ENCODE measurements at regions not wholly inside any gene's neighbourhood (a gene's known extent, or its start where the extent isn't known, plus 50 kb on each side); places are given as distances from the start of the nearest gene placed in this dataset.

DNA sequence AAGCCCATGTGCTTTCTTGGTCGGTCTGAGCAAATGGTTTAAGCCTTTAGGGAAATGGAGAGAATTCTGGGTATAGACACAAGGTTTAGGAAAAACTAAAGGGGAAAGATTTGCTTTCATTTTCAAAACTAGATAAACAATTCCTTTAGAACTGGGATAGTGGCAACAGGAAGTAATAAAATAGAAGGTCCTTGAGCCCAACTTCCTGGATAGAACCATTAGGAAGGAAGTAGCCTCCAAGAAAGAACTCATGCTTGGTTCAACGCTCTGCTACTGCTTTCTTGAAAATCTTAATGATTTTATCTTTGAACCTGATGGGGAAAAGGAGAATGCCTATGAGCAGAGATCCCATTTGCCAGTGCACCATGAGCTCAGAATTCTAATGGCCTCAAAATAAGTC lies 147.0 kb upstream of the THRB start:
- DNase-seq (ENCODE audit: low read depth in 2 of 2), result no peak

- DNase-seq (ENCODE audit: low read depth in 2 of 2), result no peak
These were observed 150.4 kb upstream of the THRB start for GRCh38 chr3:24645047-24645446.

- no peak for DNase-seq (ENCODE audit: low read depth in 2 of 2)
These were observed 152.1 kb upstream of the THRB start for GRCh38 chr3:24646790-24647189.

DNA sequence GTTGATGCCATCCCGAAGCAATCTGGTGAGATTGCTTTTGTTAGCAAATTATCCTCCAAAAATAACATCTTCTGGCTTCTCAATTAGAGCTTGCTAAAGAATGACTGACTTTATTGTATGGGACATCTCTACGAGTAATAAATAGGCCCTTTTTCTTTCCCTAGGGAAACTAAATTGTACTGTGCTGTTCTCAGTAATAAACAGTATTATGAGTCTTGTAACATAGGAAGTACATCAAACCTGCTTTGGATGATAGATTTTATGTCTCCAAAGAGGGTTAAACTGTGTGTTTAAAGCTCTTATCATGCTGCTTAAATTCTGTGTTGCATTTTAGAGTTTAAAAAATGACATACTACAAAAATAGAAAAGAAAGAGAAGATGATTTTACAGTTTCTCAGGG lies 153.4 kb upstream of the THRB start:
- DNase-seq (ENCODE audit: low read depth in 2 of 2), result no peak

DNA sequence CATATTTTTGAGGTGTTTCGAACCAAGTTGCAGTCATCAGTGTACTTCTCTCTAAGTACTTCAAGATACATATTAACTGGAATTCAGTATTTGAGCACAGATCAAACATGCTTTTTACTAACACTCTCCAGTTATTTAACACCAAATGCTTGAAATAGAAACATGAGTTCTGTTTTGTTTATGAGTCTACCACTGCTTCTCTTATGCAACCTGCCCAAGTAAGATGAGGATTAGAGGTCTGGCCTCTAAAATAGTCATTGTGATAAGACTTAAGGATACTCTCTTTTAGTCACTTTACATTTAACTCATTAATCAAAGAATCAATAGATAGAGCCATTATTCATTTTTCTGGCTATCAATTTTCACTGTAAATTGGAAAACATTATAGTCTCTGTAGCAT lies 156.2 kb upstream of the THRB start:
- no peak for DNase-seq (ENCODE audit: low read depth in 2 of 2)

- no peak for DNase-seq (ENCODE audit: low read depth in 2 of 2)
These were observed 163.3 kb upstream of the THRB start for GRCh38 chr3:24657870-24658510.

DNA sequence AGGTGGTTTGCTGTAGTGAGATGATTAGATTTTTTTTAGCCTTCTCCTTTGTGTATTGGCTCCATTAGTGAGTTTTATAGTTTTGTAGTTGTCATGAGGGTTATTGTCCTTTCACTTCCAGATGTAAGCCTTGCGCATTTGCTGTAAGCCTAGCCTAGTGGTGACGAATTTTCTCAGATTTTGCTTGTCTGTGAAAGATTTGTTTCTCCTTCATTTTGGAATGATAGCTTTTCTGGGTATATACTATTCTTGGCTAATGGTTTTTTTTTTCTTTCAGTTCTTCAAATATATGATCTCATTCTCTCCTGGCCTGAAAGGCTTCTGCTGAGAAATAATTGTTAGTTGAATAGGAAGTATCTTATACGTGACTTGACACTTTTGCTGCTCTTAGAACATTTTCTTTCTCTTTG lies 166.5 kb upstream of the THRB start:
- no peak for DNase-seq (ENCODE audit: low read depth in 2 of 2)

DNA sequence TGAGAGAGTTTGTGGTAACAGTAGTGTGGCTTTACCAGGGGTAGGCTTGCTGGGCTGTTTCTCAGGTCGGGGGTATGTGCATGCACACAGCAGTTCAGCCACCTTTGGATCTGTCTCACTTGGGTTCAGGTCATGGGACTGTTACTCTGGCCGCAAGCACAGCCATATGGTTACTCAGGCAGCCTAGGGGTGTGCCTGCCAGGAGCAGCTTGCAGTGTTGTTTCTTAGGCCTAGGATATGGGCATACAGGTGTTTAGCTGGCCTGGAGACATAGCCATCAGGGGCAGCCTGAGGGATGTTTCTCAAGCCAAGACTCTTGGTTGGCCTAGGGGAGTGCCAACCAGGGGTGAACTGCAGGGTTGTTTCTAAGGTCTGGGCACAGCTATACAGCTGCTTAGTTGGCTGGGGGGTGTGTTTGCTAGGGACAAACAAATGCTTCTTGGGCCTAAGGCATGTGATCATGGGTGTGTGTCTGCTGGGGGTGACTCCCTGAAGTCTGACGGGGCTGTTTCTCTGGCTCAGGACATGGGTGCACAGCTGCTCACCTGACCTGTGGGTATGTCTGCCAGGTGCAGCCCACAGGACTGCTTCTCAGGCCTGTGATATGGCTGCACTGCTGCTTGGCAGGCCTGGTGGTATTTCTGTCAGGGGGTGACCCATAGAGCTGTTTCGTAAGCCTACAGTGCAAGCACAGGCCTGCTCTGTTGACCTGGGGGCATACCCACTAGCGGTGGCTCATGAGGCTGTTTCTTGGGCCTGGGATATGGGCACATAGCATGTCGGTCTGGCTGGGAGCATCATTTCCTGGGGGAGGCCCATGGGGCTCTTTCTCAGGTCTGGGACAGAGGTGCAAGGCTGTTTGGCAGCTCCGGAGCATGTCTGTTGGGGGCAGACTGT lies 168.0 kb upstream of the THRB start:
- DNase-seq (ENCODE audit: low read depth in 2 of 2), result no peak

GRCh38 chr3:24663406-24663805 lies 168.8 kb upstream of the THRB start:
- no peak for DNase-seq (ENCODE audit: low read depth in 2 of 2)

DNA sequence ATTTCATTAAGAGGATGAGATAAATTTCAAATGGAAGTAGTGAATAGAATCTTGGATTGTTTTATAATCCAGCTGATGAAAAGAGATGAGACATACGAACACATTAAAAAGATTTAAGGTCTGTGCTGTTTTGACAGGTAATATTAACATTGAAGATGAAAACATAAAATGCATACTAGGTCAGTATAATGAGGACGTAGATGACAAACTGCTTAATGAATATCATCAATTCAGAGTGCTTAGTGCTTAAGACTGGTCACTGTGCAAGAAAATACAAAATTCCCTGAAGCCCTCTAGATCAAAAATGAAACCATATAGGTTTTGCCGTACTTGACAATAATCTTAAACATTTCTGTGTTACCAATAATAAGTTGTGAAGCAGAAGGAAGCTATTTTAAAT lies 173.4 kb upstream of the THRB start:
- no peak for DNase-seq (ENCODE audit: low read depth in 2 of 2)

DNA sequence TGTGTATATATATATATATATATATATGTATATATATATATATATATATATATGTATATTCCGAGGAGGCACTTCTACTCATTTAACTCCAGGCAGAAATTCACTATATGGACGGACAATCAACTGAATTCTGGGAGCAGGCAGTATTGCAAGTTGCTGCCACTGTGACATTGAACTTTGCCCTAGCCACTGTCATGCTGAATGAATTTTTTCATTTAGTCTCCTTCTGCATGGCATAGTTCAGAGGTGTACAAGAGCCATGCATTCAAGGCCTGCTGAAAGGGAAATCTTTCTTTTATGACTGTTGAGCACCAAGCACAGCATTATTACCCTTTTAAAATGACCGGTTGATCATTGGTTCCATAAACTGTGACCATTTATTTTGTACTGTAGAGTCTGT lies 176.2 kb upstream of the THRB start:
- DNase-seq (ENCODE audit: low read depth in 2 of 2), result no peak

- no peak for DNase-seq (ENCODE audit: low read depth in 2 of 2)
These were observed 178.9 kb upstream of the THRB start for GRCh38 chr3:24673596-24673995.

- DNase-seq (ENCODE audit: low read depth in 2 of 2), result no peak
These were observed 179.6 kb upstream of the THRB start for GRCh38 chr3:24674261-24674660.

GRCh38 chr3:24678021-24678420 lies 183.4 kb upstream of the THRB start:
- DNase-seq (ENCODE audit: low read depth in 2 of 2), result no peak

DNA sequence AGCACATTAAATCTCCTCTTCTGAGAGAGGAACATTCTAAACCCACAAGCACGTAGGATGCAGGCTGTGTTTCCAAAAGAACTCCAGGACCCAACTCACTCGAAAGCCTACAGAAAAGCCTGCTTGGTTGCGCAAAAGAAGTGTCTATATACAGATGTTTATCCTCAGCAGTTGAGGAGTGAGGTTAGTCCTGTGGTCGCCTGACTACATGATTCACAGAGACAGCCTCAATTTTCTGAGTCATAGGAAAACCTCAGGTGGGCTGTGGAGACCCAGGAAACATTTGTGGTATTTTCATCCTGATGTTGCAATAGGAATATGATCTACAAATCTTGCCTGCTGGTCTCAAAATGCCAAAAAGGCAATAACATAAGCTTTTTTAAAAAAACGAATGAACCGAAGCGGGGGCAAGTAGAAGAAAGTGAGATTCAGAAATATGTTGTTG lies 183.8 kb upstream of the THRB start:
- no peak for DNase-seq (ENCODE audit: low read depth in 2 of 2)

DNA sequence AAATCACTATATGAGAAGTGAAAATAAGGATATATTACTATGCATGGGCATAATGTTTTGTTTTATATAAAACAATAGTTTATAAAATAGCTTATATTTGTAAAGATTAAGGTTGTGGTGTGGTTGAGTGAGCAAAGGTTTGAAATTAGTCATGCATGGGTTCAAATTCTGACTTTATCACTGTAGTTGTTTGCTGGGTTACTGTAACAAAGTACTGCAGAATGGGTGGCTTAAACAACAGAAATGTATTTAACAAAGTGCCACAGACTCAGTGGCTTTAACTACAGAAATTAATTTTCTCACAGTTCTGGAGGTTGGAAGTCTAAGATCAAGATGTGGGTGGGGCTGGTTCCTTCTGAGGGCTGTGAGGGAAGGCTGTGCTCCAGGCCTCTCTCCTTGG lies 184.8 kb upstream of the THRB start:
- no peak for DNase-seq (ENCODE audit: low read depth in 2 of 2)

DNA sequence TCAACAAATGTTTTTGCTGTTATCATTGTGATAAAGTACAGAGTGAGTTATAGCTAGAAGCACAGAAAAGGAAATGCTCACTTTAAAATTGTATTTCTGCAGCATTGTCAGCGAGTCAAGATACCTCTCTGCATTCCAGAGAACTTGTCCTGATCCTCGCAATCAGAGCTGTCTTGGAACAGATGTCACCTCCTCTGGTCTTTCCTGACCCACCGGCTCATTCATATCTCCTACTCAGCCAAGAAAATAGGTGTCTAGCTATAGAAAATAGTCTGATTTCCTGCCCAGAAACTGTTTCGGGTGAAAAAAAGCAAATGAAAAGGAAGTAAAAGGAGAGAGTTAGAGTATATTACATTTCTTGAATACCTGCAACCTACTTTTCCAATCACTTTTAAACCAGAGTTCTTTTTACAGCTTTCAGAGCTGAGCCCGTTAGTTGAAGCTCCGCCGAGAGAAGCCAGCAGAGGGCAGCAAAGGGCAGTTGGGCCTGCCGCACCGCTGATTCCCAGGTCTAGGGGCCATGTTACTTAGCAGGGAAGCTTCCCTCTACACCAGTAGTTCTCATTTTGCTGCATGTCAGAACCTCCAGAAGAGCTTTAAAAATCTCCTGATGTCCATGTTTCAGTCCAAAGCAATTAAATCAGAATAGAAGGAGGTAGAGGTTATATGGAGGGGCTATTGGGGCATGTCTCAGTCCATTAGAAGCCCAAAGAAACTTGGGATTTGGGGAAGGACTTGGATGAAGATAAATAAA lies 185.7 kb upstream of the THRB start:
- no peak for DNase-seq (ENCODE audit: low read depth in 2 of 2)

- DNase-seq (ENCODE audit: low read depth in 2 of 2), result no peak
These were observed 187.5 kb upstream of the THRB start for GRCh38 chr3:24682141-24682547.

DNA sequence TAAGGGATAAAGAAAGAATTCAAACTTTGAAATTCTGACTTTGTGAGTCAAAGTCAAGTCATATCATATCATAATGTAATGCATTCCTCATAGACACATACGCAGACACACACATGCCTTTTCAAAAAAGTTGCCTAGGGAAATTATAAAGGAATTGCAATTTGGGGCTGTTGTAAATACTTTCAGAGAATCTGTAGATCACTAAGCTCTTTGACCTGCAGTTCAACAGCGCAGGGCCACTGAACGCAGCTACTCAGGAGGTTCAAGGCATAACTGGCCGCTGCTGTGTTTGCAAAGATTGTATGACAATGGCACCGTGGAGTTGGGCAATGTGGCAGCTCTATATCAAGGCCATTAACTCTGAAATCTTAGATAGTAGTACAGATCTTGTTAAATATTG lies 188.4 kb upstream of the THRB start:
- no peak for DNase-seq (ENCODE audit: low read depth in 2 of 2)

DNA sequence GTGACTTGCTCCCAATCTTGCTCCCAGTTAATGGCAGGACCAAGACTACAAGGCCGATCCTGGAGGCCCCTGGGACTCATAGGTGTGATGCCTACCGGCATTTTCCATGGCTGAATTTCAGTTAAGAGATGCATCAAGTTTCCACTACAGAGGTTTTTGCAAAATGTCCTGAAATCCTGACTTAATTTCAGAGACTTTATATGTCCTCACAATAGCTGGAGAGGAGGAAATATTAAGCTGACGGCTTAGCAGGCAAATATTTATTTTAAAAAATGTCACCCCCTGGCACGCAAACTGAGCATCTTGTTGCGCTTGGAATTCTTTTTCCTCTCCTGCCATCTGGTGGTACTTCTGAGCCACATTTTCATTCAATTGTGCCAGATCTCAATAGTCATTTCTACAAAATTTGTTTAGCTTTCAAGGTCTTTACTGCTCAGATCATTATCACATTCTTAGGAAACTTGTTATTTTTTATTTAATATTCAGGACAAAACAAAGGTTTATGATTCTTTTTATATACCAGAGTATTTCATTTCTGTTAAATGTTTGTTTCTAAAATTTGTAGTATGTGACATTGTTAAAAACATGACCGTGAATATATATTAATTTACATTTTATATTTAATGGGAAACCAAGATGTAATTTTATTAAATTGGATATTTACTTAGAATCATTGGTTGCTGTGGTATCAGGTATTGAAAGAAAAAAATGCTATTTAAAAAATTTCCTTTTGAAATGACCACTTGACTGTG lies 189.2 kb upstream of the THRB start:
- no peak for DNase-seq (ENCODE audit: low read depth in 2 of 2)

DNA sequence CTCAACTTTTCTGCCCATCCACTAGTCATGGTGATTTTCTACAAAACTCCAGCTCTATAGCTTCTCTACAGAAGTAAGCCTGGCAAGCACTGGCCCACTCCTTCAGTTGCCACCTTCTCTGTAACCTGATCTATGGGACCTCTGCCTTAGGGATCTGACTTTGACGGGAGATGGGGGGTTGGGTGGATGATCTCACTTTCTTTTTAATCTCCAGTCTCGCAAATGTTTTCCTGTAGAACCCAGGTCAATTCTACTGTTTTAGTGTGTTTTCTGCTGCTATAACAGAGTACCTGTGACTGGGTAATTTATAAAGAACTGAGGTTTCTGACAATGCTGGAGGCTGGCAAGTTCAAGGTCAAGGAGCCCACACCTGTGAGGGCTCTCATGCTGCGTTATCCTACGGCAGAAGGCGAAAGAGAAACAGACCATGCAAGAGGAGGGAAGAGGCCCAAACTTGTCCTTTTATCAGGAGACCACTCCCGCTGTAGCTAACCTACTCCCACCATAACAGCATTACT lies 189.9 kb upstream of the THRB start:
- DNase-seq (ENCODE audit: low read depth in 2 of 2), result no peak

GRCh38 chr3:24686808-24687207 lies 192.2 kb upstream of the THRB start:
- no peak for DNase-seq (ENCODE audit: low read depth in 2 of 2)

Data from stimulated activated CD8-positive, alpha-beta memory T cell treated with anti-CD3 and anti-CD28 coated beads, Interleukin-7, amount 100 ng/mL, for 4 hours (primary cell).